ENCODE measurements at regions not wholly inside any gene's neighbourhood (a gene's known extent, or its start where the extent isn't known, plus 50 kb on each side); places are given as distances from the start of the nearest gene placed in this dataset.

DNA sequence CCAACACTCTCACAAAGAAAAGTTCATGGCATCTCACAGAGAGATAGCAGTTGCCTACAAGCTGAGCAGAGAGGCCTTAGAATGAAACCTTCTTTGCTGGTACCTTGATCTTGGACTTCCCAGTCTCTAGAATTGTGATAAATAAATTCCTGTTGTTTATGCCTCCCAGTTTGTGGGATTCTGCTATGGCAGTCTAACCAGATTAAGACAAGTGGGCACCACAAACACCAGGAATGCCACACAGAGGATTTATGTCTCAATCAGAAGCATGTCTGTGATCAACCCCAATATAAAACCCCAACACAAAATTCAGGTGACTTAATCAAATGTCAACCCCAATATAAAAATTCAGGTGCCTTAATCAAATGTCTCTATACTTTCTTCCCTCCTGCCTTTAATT lies 581.3 kb downstream of the XPNPEP1 start:
- ChIA-PET CTCF (no interaction called here), POLR2A (no interaction called here)
- no peak overlapping the region for H3K27ac Mint-ChIP-seq
- no peak for DNase-seq (ENCODE audit: low spot score)
- no peaks in the 10 kb centered on the region for H3K36me3 Mint-ChIP-seq
- no peak for ATAC-seq
- no peak for TF ChIP-seq ZNF263 (CRISPR knock-in tag; IDR thresholded peaks at IDR 0.05; ENCODE audit: low read depth)
- TF ChIP-seq, protein P1, sequence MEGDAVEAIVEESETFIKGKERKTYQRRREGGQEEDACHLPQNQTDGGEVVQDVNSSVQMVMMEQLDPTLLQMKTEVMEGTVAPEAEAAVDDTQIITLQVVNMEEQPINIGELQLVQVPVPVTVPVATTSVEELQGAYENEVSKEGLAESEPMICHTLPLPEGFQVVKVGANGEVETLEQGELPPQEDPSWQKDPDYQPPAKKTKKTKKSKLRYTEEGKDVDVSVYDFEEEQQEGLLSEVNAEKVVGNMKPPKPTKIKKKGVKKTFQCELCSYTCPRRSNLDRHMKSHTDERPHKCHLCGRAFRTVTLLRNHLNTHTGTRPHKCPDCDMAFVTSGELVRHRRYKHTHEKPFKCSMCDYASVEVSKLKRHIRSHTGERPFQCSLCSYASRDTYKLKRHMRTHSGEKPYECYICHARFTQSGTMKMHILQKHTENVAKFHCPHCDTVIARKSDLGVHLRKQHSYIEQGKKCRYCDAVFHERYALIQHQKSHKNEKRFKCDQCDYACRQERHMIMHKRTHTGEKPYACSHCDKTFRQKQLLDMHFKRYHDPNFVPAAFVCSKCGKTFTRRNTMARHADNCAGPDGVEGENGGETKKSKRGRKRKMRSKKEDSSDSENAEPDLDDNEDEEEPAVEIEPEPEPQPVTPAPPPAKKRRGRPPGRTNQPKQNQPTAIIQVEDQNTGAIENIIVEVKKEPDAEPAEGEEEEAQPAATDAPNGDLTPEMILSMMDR (IDR thresholded peaks at IDR 0.05): no peak
- TF ChIP-seq CREM (CRISPR knock-in tag; IDR thresholded peaks at IDR 0.05): no peak
- TF ChIP-seq, protein P2, sequence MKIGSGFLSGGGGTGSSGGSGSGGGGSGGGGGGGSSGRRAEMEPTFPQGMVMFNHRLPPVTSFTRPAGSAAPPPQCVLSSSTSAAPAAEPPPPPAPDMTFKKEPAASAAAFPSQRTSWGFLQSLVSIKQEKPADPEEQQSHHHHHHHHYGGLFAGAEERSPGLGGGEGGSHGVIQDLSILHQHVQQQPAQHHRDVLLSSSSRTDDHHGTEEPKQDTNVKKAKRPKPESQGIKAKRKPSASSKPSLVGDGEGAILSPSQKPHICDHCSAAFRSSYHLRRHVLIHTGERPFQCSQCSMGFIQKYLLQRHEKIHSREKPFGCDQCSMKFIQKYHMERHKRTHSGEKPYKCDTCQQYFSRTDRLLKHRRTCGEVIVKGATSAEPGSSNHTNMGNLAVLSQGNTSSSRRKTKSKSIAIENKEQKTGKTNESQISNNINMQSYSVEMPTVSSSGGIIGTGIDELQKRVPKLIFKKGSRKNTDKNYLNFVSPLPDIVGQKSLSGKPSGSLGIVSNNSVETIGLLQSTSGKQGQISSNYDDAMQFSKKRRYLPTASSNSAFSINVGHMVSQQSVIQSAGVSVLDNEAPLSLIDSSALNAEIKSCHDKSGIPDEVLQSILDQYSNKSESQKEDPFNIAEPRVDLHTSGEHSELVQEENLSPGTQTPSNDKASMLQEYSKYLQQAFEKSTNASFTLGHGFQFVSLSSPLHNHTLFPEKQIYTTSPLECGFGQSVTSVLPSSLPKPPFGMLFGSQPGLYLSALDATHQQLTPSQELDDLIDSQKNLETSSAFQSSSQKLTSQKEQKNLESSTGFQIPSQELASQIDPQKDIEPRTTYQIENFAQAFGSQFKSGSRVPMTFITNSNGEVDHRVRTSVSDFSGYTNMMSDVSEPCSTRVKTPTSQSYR (CRISPR knock-in tag; IDR thresholded peaks at IDR 0.05): no peak
- TF ChIP-seq FOXP1 (CRISPR knock-in tag; IDR thresholded peaks at IDR 0.05; ENCODE audit: borderline replicate concordance): no peak
- TF ChIP-seq GABPB1 (CRISPR knock-in tag; IDR thresholded peaks at IDR 0.05): no peak
- no peak for TF ChIP-seq NR1H2 (CRISPR knock-in tag; IDR thresholded peaks at IDR 0.05)
- TF ChIP-seq JUN (CRISPR knock-in tag; IDR thresholded peaks at IDR 0.05): no peak
- TF ChIP-seq ATF1 (CRISPR knock-in tag; IDR thresholded peaks at IDR 0.05): no peak
- TF ChIP-seq, protein P3, sequence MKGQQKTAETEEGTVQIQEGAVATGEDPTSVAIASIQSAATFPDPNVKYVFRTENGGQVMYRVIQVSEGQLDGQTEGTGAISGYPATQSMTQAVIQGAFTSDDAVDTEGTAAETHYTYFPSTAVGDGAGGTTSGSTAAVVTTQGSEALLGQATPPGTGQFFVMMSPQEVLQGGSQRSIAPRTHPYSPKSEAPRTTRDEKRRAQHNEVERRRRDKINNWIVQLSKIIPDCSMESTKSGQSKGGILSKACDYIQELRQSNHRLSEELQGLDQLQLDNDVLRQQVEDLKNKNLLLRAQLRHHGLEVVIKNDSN (CRISPR knock-in tag; IDR thresholded peaks at IDR 0.05): no peak
- no peak for TF ChIP-seq ESRRA (CRISPR knock-in tag; IDR thresholded peaks at IDR 0.05; ENCODE audit: borderline replicate concordance)
- no peak for TF ChIP-seq ELF4 (CRISPR knock-in tag; IDR thresholded peaks at IDR 0.05; ENCODE audit: low read depth)
- TF ChIP-seq MYBL2 (CRISPR knock-in tag; IDR thresholded peaks at IDR 0.05): no peak
- no peak for TF ChIP-seq GRHL2 (CRISPR knock-in tag; IDR thresholded peaks at IDR 0.05; ENCODE audit: insufficient replicate concordance, severe bottlenecking)
- TF ChIP-seq, protein P4, sequence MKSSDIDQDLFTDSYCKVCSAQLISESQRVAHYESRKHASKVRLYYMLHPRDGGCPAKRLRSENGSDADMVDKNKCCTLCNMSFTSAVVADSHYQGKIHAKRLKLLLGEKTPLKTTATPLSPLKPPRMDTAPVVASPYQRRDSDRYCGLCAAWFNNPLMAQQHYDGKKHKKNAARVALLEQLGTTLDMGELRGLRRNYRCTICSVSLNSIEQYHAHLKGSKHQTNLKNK (CRISPR knock-in tag; IDR thresholded peaks at IDR 0.05): no peak
- H3K4me3 Mint-ChIP-seq: no peak overlapping the region
- peaks cover 12% of the 10 kb centered on the region for H3K9me3 Mint-ChIP-seq
- H3K27me3 Mint-ChIP-seq (ENCODE audit: low read depth): no peaks in the 10 kb centered on the region
- H3K4me1 Mint-ChIP-seq: no peaks in the 10 kb centered on the region

DNA sequence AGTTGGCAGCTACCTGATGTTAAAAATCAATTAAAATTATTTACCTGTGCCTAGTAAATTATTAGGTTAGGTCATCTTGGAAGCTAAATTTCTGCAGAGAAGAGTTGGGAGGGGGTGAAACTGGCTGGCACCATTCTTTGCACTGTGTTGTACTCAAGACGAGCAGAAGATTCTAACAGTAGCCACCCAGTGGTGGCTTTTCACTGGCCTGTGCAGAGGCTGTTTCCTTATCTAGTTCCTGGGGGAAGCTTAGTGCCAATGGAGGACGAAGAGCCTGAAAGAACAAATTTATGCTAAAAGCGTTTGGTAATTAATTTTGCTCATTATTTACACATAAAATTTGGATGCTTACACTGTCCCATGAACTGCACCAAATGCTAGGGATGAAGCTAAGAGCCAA lies 595.3 kb downstream of the XPNPEP1 start:
- CTCF ChIA-PET: no interaction called here
- no peak overlapping the region for H3K4me3 Mint-ChIP-seq
- POLR2A ChIA-PET: no interaction called here
- H3K36me3 Mint-ChIP-seq: no peaks in the 10 kb centered on the region
- no peaks in the 10 kb centered on the region for H3K9me3 Mint-ChIP-seq
- no peak overlapping the region for H3K27ac Mint-ChIP-seq
- DNase-seq (ENCODE audit: low spot score) (no peak), ATAC-seq (peak; percentile 66)
- H3K27me3 Mint-ChIP-seq (ENCODE audit: low read depth): no peaks in the 10 kb centered on the region
- H3K4me1 Mint-ChIP-seq: no peaks in the 10 kb centered on the region
- TF ChIP-seq ZNF121 (CRISPR knock-in tag; IDR thresholded peaks at IDR 0.05): no peak
- TF ChIP-seq TCF7 (CRISPR knock-in tag; IDR thresholded peaks at IDR 0.05; ENCODE audit: low read depth): no peak
- TF ChIP-seq ZNF138 (CRISPR knock-in tag; conservative IDR thresholded peaks at IDR 0.05): no peak
- TF ChIP-seq, protein P5, sequence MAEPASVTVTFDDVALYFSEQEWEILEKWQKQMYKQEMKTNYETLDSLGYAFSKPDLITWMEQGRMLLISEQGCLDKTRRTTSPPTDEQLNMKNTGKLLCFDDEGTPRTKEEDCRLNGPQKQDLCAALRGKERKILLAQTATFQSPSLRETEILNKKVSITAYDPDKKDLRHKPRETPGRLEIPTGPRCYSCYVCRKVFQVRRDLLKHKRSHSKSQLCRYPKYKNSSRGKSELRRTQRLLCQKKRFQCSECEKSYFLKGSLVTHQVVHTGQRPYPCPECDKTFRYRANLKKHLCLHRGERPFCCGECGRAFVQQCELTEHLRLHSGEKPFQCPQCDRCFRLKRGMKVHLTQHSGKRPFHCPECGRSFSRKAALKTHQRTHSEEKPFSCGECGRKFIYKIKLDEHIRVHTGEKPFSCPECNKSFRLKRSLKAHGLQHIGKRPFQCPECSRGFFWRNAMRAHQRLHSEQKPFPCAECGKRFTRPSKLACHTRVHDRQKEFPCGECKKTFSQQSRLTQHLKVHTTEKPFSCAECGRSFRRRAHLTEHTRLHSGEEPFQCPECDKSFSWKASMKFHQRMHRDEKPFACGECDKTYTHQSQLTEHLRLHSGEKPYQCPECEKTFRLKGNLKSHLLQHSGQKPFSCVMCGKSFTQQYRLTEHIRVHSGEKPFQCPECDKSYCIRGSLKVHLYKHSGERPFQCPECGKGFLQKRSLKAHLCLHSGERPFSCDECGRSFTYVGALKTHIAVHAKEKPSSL (CRISPR knock-in tag; conservative IDR thresholded peaks at IDR 0.05): no peak
- no peak for TF ChIP-seq SMAD4 (CRISPR knock-in tag; IDR thresholded peaks at IDR 0.05)
- TF ChIP-seq RELA (CRISPR knock-in tag; IDR thresholded peaks at IDR 0.05; ENCODE audit: borderline replicate concordance): no peak
- TF ChIP-seq, protein P6, sequence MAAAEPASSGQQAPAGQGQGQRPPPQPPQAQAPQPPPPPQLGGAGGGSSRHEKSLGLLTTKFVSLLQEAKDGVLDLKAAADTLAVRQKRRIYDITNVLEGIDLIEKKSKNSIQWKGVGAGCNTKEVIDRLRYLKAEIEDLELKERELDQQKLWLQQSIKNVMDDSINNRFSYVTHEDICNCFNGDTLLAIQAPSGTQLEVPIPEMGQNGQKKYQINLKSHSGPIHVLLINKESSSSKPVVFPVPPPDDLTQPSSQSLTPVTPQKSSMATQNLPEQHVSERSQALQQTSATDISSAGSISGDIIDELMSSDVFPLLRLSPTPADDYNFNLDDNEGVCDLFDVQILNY (CRISPR knock-in tag; IDR thresholded peaks at IDR 0.05): no peak
- TF ChIP-seq, protein P7, sequence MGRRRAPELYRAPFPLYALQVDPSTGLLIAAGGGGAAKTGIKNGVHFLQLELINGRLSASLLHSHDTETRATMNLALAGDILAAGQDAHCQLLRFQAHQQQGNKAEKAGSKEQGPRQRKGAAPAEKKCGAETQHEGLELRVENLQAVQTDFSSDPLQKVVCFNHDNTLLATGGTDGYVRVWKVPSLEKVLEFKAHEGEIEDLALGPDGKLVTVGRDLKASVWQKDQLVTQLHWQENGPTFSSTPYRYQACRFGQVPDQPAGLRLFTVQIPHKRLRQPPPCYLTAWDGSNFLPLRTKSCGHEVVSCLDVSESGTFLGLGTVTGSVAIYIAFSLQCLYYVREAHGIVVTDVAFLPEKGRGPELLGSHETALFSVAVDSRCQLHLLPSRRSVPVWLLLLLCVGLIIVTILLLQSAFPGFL (CRISPR knock-in tag; IDR thresholded peaks at IDR 0.05; ENCODE audit: borderline replicate concordance): no peak
- no peak for TF ChIP-seq ESRRA (CRISPR knock-in tag; IDR thresholded peaks at IDR 0.05; ENCODE audit: borderline replicate concordance)
- no peak for TF ChIP-seq GTF2I (CRISPR knock-in tag; conservative IDR thresholded peaks at IDR 0.05)
- no peak for TF ChIP-seq SP1 (CRISPR knock-in tag; conservative IDR thresholded peaks at IDR 0.05)
- TF ChIP-seq, protein P8, sequence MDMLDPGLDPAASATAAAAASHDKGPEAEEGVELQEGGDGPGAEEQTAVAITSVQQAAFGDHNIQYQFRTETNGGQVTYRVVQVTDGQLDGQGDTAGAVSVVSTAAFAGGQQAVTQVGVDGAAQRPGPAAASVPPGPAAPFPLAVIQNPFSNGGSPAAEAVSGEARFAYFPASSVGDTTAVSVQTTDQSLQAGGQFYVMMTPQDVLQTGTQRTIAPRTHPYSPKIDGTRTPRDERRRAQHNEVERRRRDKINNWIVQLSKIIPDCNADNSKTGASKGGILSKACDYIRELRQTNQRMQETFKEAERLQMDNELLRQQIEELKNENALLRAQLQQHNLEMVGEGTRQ (CRISPR knock-in tag; IDR thresholded peaks at IDR 0.05): no peak

Measured in WTC11 (cell line).